Amniotic epithelial cell (primary cell): ENCODE measurements at regions not wholly inside any gene's neighbourhood (a gene's known extent, or its start where the extent isn't known, plus 50 kb on each side); places are given as distances from the start of the nearest gene placed in this dataset.
"Not testable (repeated sequence)": the region's sequence is repeated elsewhere in the genome, so short reads cannot be mapped to it uniquely, and the experiment has no call there.

Experiments used
- DNase-seq: peaks from one replicate; pipeline ENCODE4 v3.0.0-alpha.2; 2010; ENCODE audit warnings: low read depth

GRCh38 chr5:121485999-121486398 is 365.7 kb upstream of the FTMT start:
- DNase-seq = not testable (repeated sequence)

GRCh38 chr5:121489972-121490371 is 361.7 kb upstream of the FTMT start:
- peak; percentile 12 for DNase-seq

- DNase-seq = peak; percentile 69
These were observed 354.5 kb upstream of the FTMT start for GRCh38 chr5:121497176-121497575.

GRCh38 chr5:121500310-121500709 is 351.4 kb upstream of the FTMT start:
- DNase-seq = no peak

GRCh38 chr5:121503111-121503840 is 348.4 kb upstream of the FTMT start:
- peak; percentile 5 for DNase-seq

GRCh38 chr5:121516997-121517396 is 334.7 kb upstream of the FTMT start:
- no peak for DNase-seq

GRCh38 chr5:121525706-121526105 is 326.0 kb upstream of the FTMT start:
- no peak for DNase-seq

GRCh38 chr5:121526908-121527307 is 324.8 kb upstream of the FTMT start:
- no peak for DNase-seq

- peak; percentile 6 for DNase-seq
These were observed 317.9 kb upstream of the FTMT start for GRCh38 chr5:121533814-121534213.

- no peak for DNase-seq
These were observed 300.7 kb upstream of the FTMT start for GRCh38 chr5:121550989-121551388.

GRCh38 chr5:121559832-121560231 is 291.9 kb upstream of the FTMT start:
- no peak for DNase-seq

GRCh38 chr5:121572061-121572460 is 279.6 kb upstream of the FTMT start:
- peak; percentile 5 for DNase-seq

- DNase-seq = peak; percentile 16
These were observed 277.8 kb upstream of the FTMT start for GRCh38 chr5:121573721-121574382.

GRCh38 chr5:121581588-121581987 is 270.1 kb upstream of the FTMT start:
- DNase-seq = no peak

- DNase-seq = no peak
These were observed 254.8 kb upstream of the FTMT start for GRCh38 chr5:121596882-121597281.

- DNase-seq = no peak
These were observed 242.9 kb upstream of the FTMT start for GRCh38 chr5:121608826-121609225.

GRCh38 chr5:121624035-121624434 is 227.6 kb upstream of the FTMT start:
- DNase-seq = no peak

- DNase-seq = no peak
These were observed 222.9 kb upstream of the FTMT start for GRCh38 chr5:121628783-121629182.

- DNase-seq = peak; percentile 31
These were observed 221.3 kb upstream of the FTMT start for GRCh38 chr5:121630402-121630801.

GRCh38 chr5:121634946-121635345 is 216.7 kb upstream of the FTMT start:
- no peak for DNase-seq

- no peak for DNase-seq
These were observed 213.6 kb upstream of the FTMT start for GRCh38 chr5:121638126-121638525.

- no peak for DNase-seq
These were observed 211.4 kb upstream of the FTMT start for GRCh38 chr5:121640298-121640697.

GRCh38 chr5:121658221-121658620 is 193.5 kb upstream of the FTMT start:
- no peak for DNase-seq

- DNase-seq = no peak
These were observed 191.5 kb upstream of the FTMT start for GRCh38 chr5:121660142-121660541.
